Peyer's patch (tissue), 4 donors: ENCODE measurements at regions not wholly inside any gene's neighbourhood (a gene's known extent, or its start where the extent isn't known, plus 50 kb on each side); places are given as distances from the start of the nearest gene placed in this dataset.

Experiments used
- CTCF ChIP-seq, 6 experiments: fragments of 450-650 bp in 4 of 6; fragments of 200-600 bp in 2 of 6; sonication (generic) in 1 of 6; IDR thresholded peaks; one replicate each; pipeline ENCODE4 v1.5.1; 2017 to 2019; ENCODE audit warnings: antibody characterized with exemption in 6 of 6, mild to moderate bottlenecking in 3 of 6, moderate library complexity in 1 of 6
- POLR2A ChIP-seq, 2 donors: fragments of 450-650 bp; IDR thresholded peaks; one replicate each; pipeline ENCODE4 v1.5.1; 2017; ENCODE audit warnings: antibody characterized with exemption in 2 of 2, mild to moderate bottlenecking in 2 of 2, moderate library complexity in 2 of 2

- TF ChIP-seq POLR2A (IDR thresholded peaks at IDR 0.05) (no peak), CTCF (IDR thresholded peaks at IDR 0.05) (no peak)
These were observed 176.0 kb upstream of the PELI2 start for GRCh38 chr14:55942076-55942654.
